ENCODE measurements at regions not wholly inside any gene's neighbourhood (a gene's known extent, or its start where the extent isn't known, plus 50 kb on each side); places are given as distances from the start of the nearest gene placed in this dataset.

GRCh38 chr2:71787476-71788185, 334.3 kb downstream of the DYSF start:
- no peak for TF ChIP-seq BHLHE40 (IDR thresholded peaks at IDR 0.05; ENCODE audit: borderline replicate concordance)
- TF ChIP-seq ZNF384 (IDR thresholded peaks at IDR 0.05) = no peak
- TF ChIP-seq ELF4 (IDR thresholded peaks at IDR 0.05) = no peak
- TF ChIP-seq TARDBP (IDR thresholded peaks at IDR 0.05) = no peak
- TF ChIP-seq SP1 (IDR thresholded peaks at IDR 0.05) = no peak
- TF ChIP-seq LEF1 (IDR thresholded peaks at IDR 0.05; ENCODE audit: borderline replicate concordance) = no peak

Measured in HEK293T (cell line).